ENCODE measurements at regions not wholly inside any gene's neighbourhood (a gene's known extent, or its start where the extent isn't known, plus 50 kb on each side); places are given as distances from the start of the nearest gene placed in this dataset.

DNA sequence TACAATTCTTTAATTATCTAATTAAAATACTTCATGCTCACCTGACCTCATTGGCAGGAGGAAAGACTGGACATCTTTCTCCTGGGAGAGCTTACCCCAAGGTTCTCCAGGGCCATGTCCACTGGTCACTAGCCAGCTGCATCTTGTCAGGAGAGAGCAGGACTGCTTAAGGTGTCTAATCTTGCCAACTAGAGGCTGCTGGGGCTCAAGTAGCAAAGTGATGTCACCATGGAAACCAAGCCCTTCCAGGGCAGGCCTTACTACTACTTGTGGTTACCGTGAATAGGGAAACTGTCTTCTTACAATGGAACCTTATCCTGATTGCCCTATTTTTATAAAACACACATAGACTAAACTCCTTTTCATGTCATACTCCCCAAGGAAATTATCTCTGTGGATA, 376.4 kb downstream of the SNAPC1 start:
- Histone ChIP-seq H3K27ac (ENCODE audit: low read depth, low read length, severe bottlenecking) (no peak overlapping the region), H3K36me3 (ENCODE audit: control insufficient read depth, insufficient read depth, low read length) (no peaks in the 10 kb centered on the region), H3K9me3 (ENCODE audit: control insufficient read depth, low read length) (no peaks in the 10 kb centered on the region), H3K4me3 (ENCODE audit: extremely low read depth, insufficient read depth, low read length, poor library complexity, severe bottlenecking) (no peak overlapping the region), H3K4me1 (ENCODE audit: control insufficient read depth, insufficient read depth, low read length, poor library complexity, severe bottlenecking) (peaks cover 4% of the 10 kb centered on the region)
- 80 to 100% methylated on average over 1 of the region's 1 CpG for WGBS, 2 experiments (ENCODE audit: insufficient coverage in 2 of 2)

GRCh38 chr14:62141139-62141538, 378.9 kb downstream of the SNAPC1 start:
- Histone ChIP-seq H3K9me3 (ENCODE audit: control insufficient read depth, low read length) (no peaks in the 10 kb centered on the region), H3K4me3 (ENCODE audit: extremely low read depth, insufficient read depth, low read length, poor library complexity, severe bottlenecking) (no peak overlapping the region), H3K4me1 (ENCODE audit: control insufficient read depth, insufficient read depth, low read length, poor library complexity, severe bottlenecking) (peaks cover 4% of the 10 kb centered on the region), H3K27ac (ENCODE audit: low read depth, low read length, severe bottlenecking) (no peak overlapping the region), H3K36me3 (ENCODE audit: control insufficient read depth, insufficient read depth, low read length) (no peaks in the 10 kb centered on the region)
- WGBS, 2 experiments (ENCODE audit: insufficient coverage in 2 of 2) = 85 to 95% methylated on average over 2 of the region's 2 CpGs

GRCh38 chr14:62143245-62143644, 381.0 kb downstream of the SNAPC1 start:
- no peak overlapping the region for H3K4me3 ChIP-seq (ENCODE audit: extremely low read depth, insufficient read depth, low read length, poor library complexity, severe bottlenecking)
- H3K9me3 ChIP-seq (ENCODE audit: control insufficient read depth, low read length) = no peaks in the 10 kb centered on the region
- no peak overlapping the region for H3K27ac ChIP-seq (ENCODE audit: low read depth, low read length, severe bottlenecking)
- peaks cover 4% of the 10 kb centered on the region for H3K4me1 ChIP-seq (ENCODE audit: control insufficient read depth, insufficient read depth, low read length, poor library complexity, severe bottlenecking)
- no peaks in the 10 kb centered on the region for H3K36me3 ChIP-seq (ENCODE audit: control insufficient read depth, insufficient read depth, low read length)
- WGBS, 2 experiments (ENCODE audit: insufficient coverage in 2 of 2) = 88 to 93% methylated on average over 1 to 2 of the region's 2 CpGs

DNA sequence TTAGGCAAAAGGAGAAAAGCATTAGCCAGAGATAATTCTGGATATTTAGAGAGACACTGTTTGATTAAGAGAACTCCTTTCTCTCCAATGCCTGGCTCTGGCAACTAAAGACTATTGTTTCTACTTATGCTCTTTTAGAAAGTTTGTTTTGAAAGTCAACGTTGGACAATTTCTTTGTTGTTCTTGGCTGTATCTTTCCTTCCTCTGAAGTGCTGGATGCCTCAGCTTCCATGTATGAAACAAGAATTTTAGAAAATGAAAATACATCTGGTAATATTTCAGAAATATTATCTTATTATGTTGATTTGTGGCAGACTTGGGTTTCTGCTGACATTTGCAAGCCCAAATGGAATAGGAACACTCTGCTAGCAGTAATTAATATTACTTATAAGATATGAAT, 382.6 kb downstream of the SNAPC1 start:
- Histone ChIP-seq H3K27ac (ENCODE audit: low read depth, low read length, severe bottlenecking) (no peak overlapping the region), H3K4me3 (ENCODE audit: extremely low read depth, insufficient read depth, low read length, poor library complexity, severe bottlenecking) (no peak overlapping the region), H3K9me3 (ENCODE audit: control insufficient read depth, low read length) (no peaks in the 10 kb centered on the region), H3K36me3 (ENCODE audit: control insufficient read depth, insufficient read depth, low read length) (no peaks in the 10 kb centered on the region), H3K4me1 (ENCODE audit: control insufficient read depth, insufficient read depth, low read length, poor library complexity, severe bottlenecking) (peaks cover 4% of the 10 kb centered on the region)
- no CpG with 5 or more reads among the region's 1 CpG for WGBS, 2 experiments (ENCODE audit: insufficient coverage in 2 of 2)

DNA sequence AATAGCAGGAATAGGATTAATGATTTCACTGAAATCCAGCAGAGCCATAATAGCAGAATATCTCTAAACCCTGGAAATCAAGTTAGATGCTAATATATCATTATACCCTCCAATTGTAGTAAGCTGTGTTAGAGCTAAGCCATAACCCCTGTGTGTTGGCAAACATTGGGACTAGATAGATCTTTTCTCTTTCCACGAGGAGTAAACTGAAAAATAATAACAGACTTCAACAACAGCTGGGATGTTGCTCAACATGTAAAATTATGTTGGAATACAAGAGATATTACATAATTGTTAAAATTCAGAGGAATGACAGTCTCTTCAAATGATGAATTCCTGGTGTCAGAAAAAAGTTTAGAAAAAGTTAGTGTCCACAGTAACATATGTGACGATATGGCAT, 383.8 kb downstream of the SNAPC1 start:
- WGBS, 2 experiments (ENCODE audit: insufficient coverage in 2 of 2) = 63 to 100% methylated on average over 1 of the region's 2 CpGs
- Histone ChIP-seq H3K4me3 (ENCODE audit: extremely low read depth, insufficient read depth, low read length, poor library complexity, severe bottlenecking) (no peak overlapping the region), H3K4me1 (ENCODE audit: control insufficient read depth, insufficient read depth, low read length, poor library complexity, severe bottlenecking) (peaks cover 4% of the 10 kb centered on the region), H3K36me3 (ENCODE audit: control insufficient read depth, insufficient read depth, low read length) (no peaks in the 10 kb centered on the region), H3K27ac (ENCODE audit: low read depth, low read length, severe bottlenecking) (no peak overlapping the region), H3K9me3 (ENCODE audit: control insufficient read depth, low read length) (no peaks in the 10 kb centered on the region)

DNA sequence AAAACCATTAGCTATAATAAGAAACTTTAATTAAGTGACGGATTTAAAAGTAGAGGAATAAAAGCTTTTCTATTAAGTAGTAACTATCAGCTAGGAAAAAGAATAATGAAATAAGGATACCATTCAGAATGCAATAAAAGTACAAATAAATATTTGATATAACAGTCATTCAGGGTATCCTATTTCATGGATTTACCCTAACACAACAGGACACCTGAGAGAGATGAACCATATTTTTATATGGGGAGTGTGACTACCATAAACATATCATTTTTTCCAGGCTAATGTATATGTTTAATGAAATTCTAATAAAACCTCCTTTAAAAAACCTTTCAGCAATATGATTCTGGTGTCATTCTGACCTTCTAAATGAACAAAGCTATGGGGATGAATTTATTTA, 393.8 kb downstream of the SNAPC1 start:
- no CpG with 5 or more reads among the region's 1 CpG for WGBS, 2 experiments (ENCODE audit: insufficient coverage in 2 of 2)
- no peaks in the 10 kb centered on the region for H3K36me3 ChIP-seq (ENCODE audit: control insufficient read depth, insufficient read depth, low read length)

DNA sequence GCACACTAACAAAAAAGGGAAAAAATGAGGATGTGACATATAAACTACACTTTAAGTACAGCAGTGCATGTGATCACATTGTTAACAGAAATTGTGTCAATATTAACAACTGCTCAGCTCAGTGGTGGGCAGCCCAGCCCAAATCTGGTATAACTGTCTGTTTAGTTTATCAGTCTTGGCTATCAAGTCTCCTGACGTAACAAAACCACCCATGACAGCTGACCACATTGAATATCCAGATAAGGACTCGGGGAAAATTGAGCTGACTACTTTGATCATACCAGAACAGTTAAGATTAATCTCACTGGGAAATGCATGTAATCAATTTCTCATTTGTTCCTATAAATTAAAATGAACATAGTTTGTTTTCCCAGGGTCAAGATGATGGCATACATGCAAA, 396.6 kb downstream of the SNAPC1 start:
- Histone ChIP-seq H3K36me3 (ENCODE audit: control insufficient read depth, insufficient read depth, low read length) (no peaks in the 10 kb centered on the region), H3K4me1 (ENCODE audit: control insufficient read depth, insufficient read depth, low read length, poor library complexity, severe bottlenecking) (no peaks in the 10 kb centered on the region), H3K27ac (ENCODE audit: low read depth, low read length, severe bottlenecking) (no peak overlapping the region), H3K4me3 (ENCODE audit: extremely low read depth, insufficient read depth, low read length, poor library complexity, severe bottlenecking) (no peak overlapping the region), H3K9me3 (ENCODE audit: control insufficient read depth, low read length) (no peaks in the 10 kb centered on the region)
- no CpG with 5 or more reads among the region's 2 CpGs for WGBS, 2 experiments (ENCODE audit: insufficient coverage in 2 of 2)

More for the DNA sequence above, 393.8 kb downstream of the SNAPC1 start:
- no peak overlapping the region for H3K4me3 ChIP-seq (ENCODE audit: extremely low read depth, insufficient read depth, low read length, poor library complexity, severe bottlenecking)
- no peak overlapping the region for H3K27ac ChIP-seq (ENCODE audit: low read depth, low read length, severe bottlenecking)
- H3K9me3 ChIP-seq (ENCODE audit: control insufficient read depth, low read length) = no peaks in the 10 kb centered on the region
- no peaks in the 10 kb centered on the region for H3K4me1 ChIP-seq (ENCODE audit: control insufficient read depth, insufficient read depth, low read length, poor library complexity, severe bottlenecking)

GRCh38 chr14:62159314-62159713, 397.1 kb downstream of the SNAPC1 start:
- WGBS, 2 experiments (ENCODE audit: insufficient coverage in 2 of 2) = no CpG with 5 or more reads among the region's 3 CpGs
- no peaks in the 10 kb centered on the region for H3K4me1 ChIP-seq (ENCODE audit: control insufficient read depth, insufficient read depth, low read length, poor library complexity, severe bottlenecking)

GRCh38 chr14:62162998-62163589, 400.9 kb downstream of the SNAPC1 start:
- no peaks in the 10 kb centered on the region for H3K4me1 ChIP-seq (ENCODE audit: control insufficient read depth, insufficient read depth, low read length, poor library complexity, severe bottlenecking)
- H3K9me3 ChIP-seq (ENCODE audit: control insufficient read depth, low read length) = no peaks in the 10 kb centered on the region
- no peak overlapping the region for H3K4me3 ChIP-seq (ENCODE audit: extremely low read depth, insufficient read depth, low read length, poor library complexity, severe bottlenecking)
- no peaks in the 10 kb centered on the region for H3K36me3 ChIP-seq (ENCODE audit: control insufficient read depth, insufficient read depth, low read length)
- 11 to 35% methylated on average over 4 of the region's 8 CpGs for WGBS, 2 experiments (ENCODE audit: insufficient coverage in 2 of 2)
- no peak overlapping the region for H3K27ac ChIP-seq (ENCODE audit: low read depth, low read length, severe bottlenecking)

More at GRCh38 chr14:62159314-62159713, 397.1 kb downstream of the SNAPC1 start:
- Histone ChIP-seq H3K36me3 (ENCODE audit: control insufficient read depth, insufficient read depth, low read length) (no peaks in the 10 kb centered on the region), H3K9me3 (ENCODE audit: control insufficient read depth, low read length) (no peaks in the 10 kb centered on the region), H3K4me3 (ENCODE audit: extremely low read depth, insufficient read depth, low read length, poor library complexity, severe bottlenecking) (no peak overlapping the region), H3K27ac (ENCODE audit: low read depth, low read length, severe bottlenecking) (no peak overlapping the region)

DNA sequence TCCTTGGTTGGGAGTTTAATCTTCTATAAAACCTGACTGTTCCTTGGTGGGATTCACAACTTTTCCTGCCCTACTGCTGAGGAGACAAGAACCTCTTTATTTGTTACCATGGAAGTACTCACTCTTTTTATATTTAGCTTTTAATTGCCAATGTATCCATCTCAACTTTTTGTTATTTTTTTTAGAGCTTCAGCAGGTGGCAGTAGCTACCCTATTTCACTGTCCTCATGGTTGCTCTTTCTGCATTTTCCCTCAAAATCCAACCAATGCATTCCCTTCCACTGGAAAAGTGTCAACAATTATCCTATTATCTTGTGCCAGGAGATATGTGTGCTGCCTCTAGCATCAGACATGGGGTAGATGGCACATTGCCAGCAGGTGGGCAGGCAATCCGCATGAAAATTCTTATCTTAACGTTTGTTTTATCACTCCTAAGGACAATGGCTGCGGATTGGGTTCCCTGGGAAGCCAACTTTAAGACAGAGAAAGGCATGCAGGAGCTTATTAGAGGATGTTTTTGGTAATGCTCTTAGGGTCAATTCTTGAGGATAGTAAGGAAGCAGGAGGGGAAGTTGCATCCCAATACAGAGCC, 406.4 kb downstream of the SNAPC1 start:
- WGBS, 2 experiments (ENCODE audit: insufficient coverage in 2 of 2) = 67 to 81% methylated on average over 2 to 3 of the region's 3 CpGs
- H3K4me3 ChIP-seq (ENCODE audit: extremely low read depth, insufficient read depth, low read length, poor library complexity, severe bottlenecking) = no peak overlapping the region
- H3K9me3 ChIP-seq (ENCODE audit: control insufficient read depth, low read length) = no peaks in the 10 kb centered on the region
- H3K4me1 ChIP-seq (ENCODE audit: control insufficient read depth, insufficient read depth, low read length, poor library complexity, severe bottlenecking) = no peaks in the 10 kb centered on the region
- no peaks in the 10 kb centered on the region for H3K36me3 ChIP-seq (ENCODE audit: control insufficient read depth, insufficient read depth, low read length)
- H3K27ac ChIP-seq (ENCODE audit: low read depth, low read length, severe bottlenecking) = no peak overlapping the region

- 76 to 85% methylated on average over 3 of the region's 5 CpGs for WGBS, 2 experiments (ENCODE audit: insufficient coverage in 2 of 2)
- peaks cover 6% of the 10 kb centered on the region for H3K4me1 ChIP-seq (ENCODE audit: control insufficient read depth, insufficient read depth, low read length, poor library complexity, severe bottlenecking)
Observed at GRCh38 chr14:62179367-62180018, 417.3 kb downstream of the SNAPC1 start.

More at GRCh38 chr14:62179367-62180018, 417.3 kb downstream of the SNAPC1 start:
- Histone ChIP-seq H3K36me3 (ENCODE audit: control insufficient read depth, insufficient read depth, low read length) (no peaks in the 10 kb centered on the region), H3K27ac (ENCODE audit: low read depth, low read length, severe bottlenecking) (no peak overlapping the region), H3K4me3 (ENCODE audit: extremely low read depth, insufficient read depth, low read length, poor library complexity, severe bottlenecking) (no peak overlapping the region), H3K9me3 (ENCODE audit: control insufficient read depth, low read length) (no peaks in the 10 kb centered on the region)

Measured in mesodermal cell (in vitro differentiated cells).